Activated CD4-positive, alpha-beta T cell treated with anti-CD3 and anti-CD28 coated beads for 48 hours (primary cell): ENCODE measurements at regions not wholly inside any gene's neighbourhood (a gene's known extent, or its start where the extent isn't known, plus 50 kb on each side); places are given as distances from the start of the nearest gene placed in this dataset.

Source experiments
- DNase-seq: peaks from one replicate; pipeline ENCODE4 v3.0.0-alpha.2; 2020

- DNase-seq, result no peak
Measured at GRCh38 chr2:122182616-122183355, 427.3 kb downstream of the TSN start.

- DNase-seq, result no peak
Measured at GRCh38 chr2:122183890-122184289, 428.4 kb downstream of the TSN start.

- DNase-seq, result no peak
Measured at GRCh38 chr2:122186761-122187222, 431.3 kb downstream of the TSN start.

- DNase-seq, result no peak
Measured at GRCh38 chr2:122191331-122191730, 435.9 kb downstream of the TSN start.

GRCh38 chr2:122193622-122194021 is 438.2 kb downstream of the TSN start:
- DNase-seq, result no peak

GRCh38 chr2:122194546-122194945 is 439.1 kb downstream of the TSN start:
- DNase-seq, result no peak

- no peak for DNase-seq
Measured at GRCh38 chr2:122203523-122203922, 448.1 kb downstream of the TSN start.

- DNase-seq, result no peak
Measured at GRCh38 chr2:122205641-122206040, 450.2 kb downstream of the TSN start.

- no peak for DNase-seq
Measured at GRCh38 chr2:122206101-122206500, 450.6 kb downstream of the TSN start.

- no peak for DNase-seq
Measured at GRCh38 chr2:122209377-122209776, 453.9 kb downstream of the TSN start.

- DNase-seq, result no peak
Measured at GRCh38 chr2:122210065-122210464, 454.6 kb downstream of the TSN start.

- DNase-seq, result no peak
Measured at GRCh38 chr2:122210898-122211856, 455.7 kb downstream of the TSN start.

- no peak for DNase-seq
Measured at GRCh38 chr2:122213312-122213711, 457.9 kb downstream of the TSN start.

- DNase-seq, result no peak
Measured at GRCh38 chr2:122216071-122216470, 460.6 kb downstream of the TSN start.

- no peak for DNase-seq
Measured at GRCh38 chr2:122216901-122217300, 461.4 kb downstream of the TSN start.

GRCh38 chr2:122218596-122218995 is 463.1 kb downstream of the TSN start:
- no peak for DNase-seq

GRCh38 chr2:122219504-122219903 is 464.1 kb downstream of the TSN start:
- DNase-seq, result no peak

GRCh38 chr2:122221665-122222064 is 466.2 kb downstream of the TSN start:
- no peak for DNase-seq

- DNase-seq, result no peak
Measured at GRCh38 chr2:122231296-122231695, 475.8 kb downstream of the TSN start.

GRCh38 chr2:122233372-122233771 is 477.9 kb downstream of the TSN start:
- DNase-seq, result no peak

GRCh38 chr2:122236152-122236874 is 480.9 kb downstream of the TSN start:
- no peak for DNase-seq

- DNase-seq, result no peak
Measured at GRCh38 chr2:122236925-122237324, 481.5 kb downstream of the TSN start.

GRCh38 chr2:122237450-122237849 is 482.0 kb downstream of the TSN start:
- DNase-seq, result no peak
